Endothelial cell of umbilical vein (primary cell): ENCODE measurements at regions not wholly inside any gene's neighbourhood (a gene's known extent, or its start where the extent isn't known, plus 50 kb on each side); places are given as distances from the start of the nearest gene placed in this dataset.

Experiments
- BruUV-seq: library from RNA; stranded (reverse); fragments of 400-500 nt; replicated peaks from 2 replicates; lab custom pipeline; 2021; lab: Mats Ljungman, UMichigan
- CTCF ChIA-PET: fragments of 300-600, 350-600 bp; sonication (Branson Sonifier 250); formaldehyde crosslinking; loops from one replicate; lab custom pipeline; 2021; ENCODE audit warnings: antibody characterized with exemption, inconsistent platforms; lab: Charles Lee
- POLR2A ChIA-PET: fragments of 300-600, 350-600 bp; sonication (Branson Sonifier 250); formaldehyde crosslinking; loops from one replicate; lab custom pipeline; 2021; ENCODE audit warnings: antibody characterized with exemption, inconsistent platforms; lab: Charles Lee
- DNase-seq: peaks from one replicate; pipeline ENCODE4 v3.0.0-alpha.2; 2011; ENCODE audit warnings: low read depth, low spot score
- FAIRE-seq: peaks from 2 replicates; lab custom pipeline; 2011; peaks lifted over from hg19 to GRCh38; lab: Jason Lieb, UNC
- H2AFZ ChIP-seq: 2 replicates; pipeline ENCODE4 v1.6.0; 2012; ENCODE audit warnings: low read depth, low read length, control low read depth, inconsistent platforms
- H3K27ac ChIP-seq: 2 replicates; pipeline ENCODE4 v1.5.1; 2011; ENCODE audit warnings: low read depth, mild to moderate bottlenecking, control low read depth, low read length, moderate library complexity; ENCODE audit not compliant: insufficient read depth
- H3K27me3 ChIP-seq, 2 experiments: 2 replicates each; pipeline versions ENCODE4 v1.6.0 to v1.6.1; 2011; ENCODE audit warnings: low read length in 2 of 2, mixed read lengths in 1 of 2; ENCODE audit not compliant: control insufficient read depth in 2 of 2, insufficient read depth in 2 of 2
- H3K36me3 ChIP-seq, 2 experiments: 2 replicates in 1 of 2; 3 replicates in 1 of 2; pipeline ENCODE4 v1.5.1; 2011; ENCODE audit warnings: low read length in 2 of 2, mild to moderate bottlenecking in 1 of 2, moderate library complexity in 1 of 2; ENCODE audit not compliant: control insufficient read depth in 2 of 2, insufficient read depth in 2 of 2; ENCODE audit errors: extremely low read depth in 1 of 2
- H3K4me1 ChIP-seq: 3 replicates; pipeline ENCODE4 v1.5.1; 2011; ENCODE audit warnings: mild to moderate bottlenecking, low read length; ENCODE audit not compliant: control insufficient read depth, insufficient read depth; ENCODE audit errors: extremely low read depth
- H3K4me2 ChIP-seq: 2 replicates; pipeline ENCODE4 v1.6.1; 2011; ENCODE audit warnings: low read length, control low read depth, mixed read lengths; ENCODE audit not compliant: insufficient read depth
- H3K4me3 ChIP-seq, 3 experiments: fragments of 200-600 bp in 1 of 3; sonication (generic), shearing (Covaris generic) in 1 of 3; replicated peaks in 1 of 3; 2 replicates each; pipeline ENCODE4 v1.5.1; 2011 to 2016; ENCODE audit warnings: control low read depth in 3 of 3, low read length in 3 of 3, mild to moderate bottlenecking in 2 of 3, inconsistent platforms in 1 of 3, low read depth in 1 of 3, moderate library complexity in 1 of 3; ENCODE audit not compliant: insufficient read depth in 1 of 3
- H3K79me2 ChIP-seq: 2 replicates; pipeline ENCODE4 v1.6.0; 2012; ENCODE audit warnings: low read length, inconsistent platforms; ENCODE audit not compliant: control insufficient read depth, insufficient read depth
- H3K9ac ChIP-seq: replicated peaks from 2 replicates; pipeline ENCODE3; 2011; ENCODE audit warnings: low read length, control low read depth; ENCODE audit not compliant: insufficient read depth; ENCODE audit errors: extremely low read depth
- H3K9me1 ChIP-seq: replicated peaks from 3 replicates; pipeline ENCODE4 v1.6.0; 2011; ENCODE audit warnings: mild to moderate bottlenecking, low read length; ENCODE audit not compliant: control insufficient read depth, insufficient read depth; ENCODE audit errors: extremely low read depth
- H3K9me3 ChIP-seq: replicated peaks from 2 replicates; pipeline ENCODE4 v1.5.1; 2012; ENCODE audit warnings: low read length, inconsistent platforms; ENCODE audit not compliant: control insufficient read depth, insufficient read depth
- H4K20me1 ChIP-seq: replicated peaks from 2 replicates; pipeline ENCODE3; 2011; ENCODE audit warnings: mild to moderate bottlenecking, low read length; ENCODE audit not compliant: control insufficient read depth, insufficient read depth; ENCODE audit errors: extremely low read depth
- CTCF ChIP-seq, 2 donors: IDR thresholded peaks; 1 replicate in 1 of 2; 2 replicates in 1 of 2; pipeline ENCODE4 v1.5.1; 2011; ENCODE audit warnings: low read length in 2 of 2, mild to moderate bottlenecking in 2 of 2, moderate library complexity in 2 of 2, control low read depth in 1 of 2, inconsistent platforms in 1 of 2, low read depth in 1 of 2; ENCODE audit not compliant: insufficient read depth in 1 of 2; ENCODE audit errors: extremely low read depth in 1 of 2
- EZH2 ChIP-seq: IDR thresholded peaks from 2 replicates; pipeline ENCODE4 v1.6.1; 2012; ENCODE audit warnings: borderline replicate concordance, low read depth, mild to moderate bottlenecking, moderate library complexity, low read length, inconsistent platforms; ENCODE audit not compliant: severe bottlenecking
- FOS ChIP-seq: IDR thresholded peaks from 2 replicates; pipeline ENCODE4 v1.6.1; 2011; ENCODE audit warnings: mild to moderate bottlenecking, low read length, moderate library complexity, borderline replicate concordance; ENCODE audit not compliant: insufficient read depth
- GATA2 ChIP-seq: IDR thresholded peaks from 2 replicates; pipeline ENCODE4 v1.7.0; 2011; ENCODE audit warnings: low read depth, mild to moderate bottlenecking, moderate library complexity, mixed read lengths, low read length; ENCODE audit not compliant: insufficient read length, insufficient read depth
- JUN ChIP-seq: IDR thresholded peaks from 2 replicates; pipeline ENCODE4 v1.6.1; 2011; ENCODE audit warnings: borderline replicate concordance, low read depth; ENCODE audit not compliant: insufficient read length, insufficient read depth
- MAX ChIP-seq: IDR thresholded peaks from 2 replicates; pipeline ENCODE4 v1.6.1; 2011; ENCODE audit not compliant: insufficient read depth, insufficient read length
- MYC ChIP-seq: IDR thresholded peaks from one replicate; pipeline ENCODE4 v1.6.1; 2011; ENCODE audit warnings: mild to moderate bottlenecking, low read depth, low read length
- POLR2A ChIP-seq: IDR thresholded peaks from 2 replicates; pipeline ENCODE4 v1.6.1; 2012; ENCODE audit warnings: low read depth, mild to moderate bottlenecking, control low read depth, low read length
- POLR2AphosphoS5 ChIP-seq: IDR thresholded peaks from 2 replicates; pipeline ENCODE4 v1.6.1; 2012; ENCODE audit warnings: low read depth, mild to moderate bottlenecking, control low read depth, low read length, moderate library complexity; ENCODE audit not compliant: insufficient read depth
- dilution Hi-C: fragments of 300-500 bp; cut with MboI; formaldehyde crosslinking; loops from one replicate; pipeline ENCODE4 v1.15.0; 2019; ENCODE audit warnings: low sequenced_read_pairs; ENCODE audit not compliant: extremely low pct_ligation_motif_present
- intact Hi-C: fragments of 100-400 bp; cut with micrococcal nuclease; formaldehyde crosslinking; loops from one replicate; pipeline ENCODE4 v1.10.0; 2022

DNA sequence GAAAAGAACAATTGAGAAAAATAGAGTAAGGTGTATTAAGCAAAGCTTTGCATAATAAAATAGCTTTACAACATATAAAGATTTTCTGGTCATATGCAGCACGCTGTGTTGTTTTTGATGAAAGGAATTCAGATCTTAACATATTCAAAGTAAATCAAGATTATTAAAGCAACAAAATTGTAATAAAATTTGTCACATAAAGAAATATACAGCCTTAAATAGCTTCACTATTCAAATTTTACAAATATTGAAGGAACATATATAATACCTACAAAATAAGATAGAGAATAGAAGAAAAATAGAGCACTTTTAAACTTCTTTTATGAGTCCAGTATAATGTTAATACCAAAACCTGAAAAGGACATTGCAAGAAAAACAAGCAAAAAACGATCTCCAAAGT lies 749.1 kb upstream of the POT1 start:
- TF ChIP-seq GATA2 (no peak), FOS (no peak), JUN (no peak), MAX (no peak), POLR2A (no peak), POLR2AphosphoS5 (no peak), MYC (no peak), EZH2 (no peak), CTCF (IDR thresholded peaks at IDR 0.05; ENCODE audit: extremely low read depth in 1 of 2, insufficient read depth in 1 of 2, low read depth in 1 of 2, low read length in 2 of 2) (no peak)
- FAIRE-seq (no peak), DNase-seq (no peak)
- dilution Hi-C loops: no loop called here
- no peaks in the 10 kb centered on the region for H3K9me3 ChIP-seq
- no peak overlapping the region for H3K4me2 ChIP-seq
- ChIA-PET POLR2A (no interaction called here), CTCF (interaction anchor here (1.2 to 2.2 kb wide), 2 partner anchors 9 to 619 kb away, joined by 3 to 14 read pairs; no protein-coding TSS in a partner anchor)
- H4K20me1 ChIP-seq: no peaks in the 10 kb centered on the region
- H3K36me3 ChIP-seq: no peaks in the 10 kb centered on the region
- H3K4me1 ChIP-seq: no peaks in the 10 kb centered on the region
- intact Hi-C loops: no loop called here
- H3K9ac ChIP-seq: no peak overlapping the region
- H3K9me1 ChIP-seq: no peaks in the 10 kb centered on the region
- H3K79me2 ChIP-seq: no peaks in the 10 kb centered on the region
- no peak overlapping the region for H3K4me3 ChIP-seq
- H2AFZ ChIP-seq: no peak overlapping the region
- H3K27ac ChIP-seq: no peak overlapping the region
- H3K27me3 ChIP-seq: no peaks in the 10 kb centered on the region
- no TSS peak for BruUV-seq
